HEK293 (cell line): ENCODE measurements at regions not wholly inside any gene's neighbourhood (a gene's known extent, or its start where the extent isn't known, plus 50 kb on each side); places are given as distances from the start of the nearest gene placed in this dataset.

Experiments
- CTCF ChIA-PET: fragments of 350-600 bp; formaldehyde crosslinking; extraction: SDS; loops from one replicate; lab custom pipeline; 2021; ENCODE audit warnings: antibody characterized with exemption; lab: Yijun Ruan, JAX
- POLR2A ChIA-PET: fragments of 300-600 bp; formaldehyde crosslinking; extraction: SDS; loops from one replicate; lab custom pipeline; 2020; ENCODE audit warnings: antibody characterized with exemption, inconsistent platforms; lab: Yijun Ruan, JAX
- H3K27ac ChIP-seq: fragments of 200-500 bp; sonication (Bioruptor generic); 2 replicates; pipeline ENCODE4 v1.5.1; 2014; ENCODE audit warnings: low read depth, low read length, control low read depth, inconsistent platforms; ENCODE audit errors: extremely low read depth
- H3K36me3 ChIP-seq, 2 experiments: fragments of 200-500 bp in 1 of 2; sonication (Bioruptor generic) in 1 of 2; 1 replicate in 1 of 2; 2 replicates in 1 of 2; pipeline ENCODE4 v1.5.1; 2014 to 2017; ENCODE audit warnings: inconsistent platforms in 2 of 2, low read length in 2 of 2; ENCODE audit not compliant: control insufficient read depth in 2 of 2, insufficient read depth in 1 of 2
- H3K4me1 ChIP-seq: fragments of 200-500 bp; sonication (Bioruptor generic); 2 replicates; pipeline ENCODE4 v1.5.1; 2014; ENCODE audit warnings: mild to moderate bottlenecking, low read length, inconsistent platforms; ENCODE audit not compliant: control insufficient read depth, insufficient read depth
- H3K4me3 ChIP-seq: 2 replicates; pipeline ENCODE4 v1.5.1; 2011; ENCODE audit warnings: low read depth, mild to moderate bottlenecking, control low read depth, low read length, moderate library complexity
- H3K9me3 ChIP-seq: fragments of 200-500 bp; sonication (Bioruptor generic); 2 replicates; pipeline ENCODE4 v1.5.1; 2014; ENCODE audit warnings: low read depth, low read length, inconsistent platforms; ENCODE audit not compliant: control insufficient read depth, insufficient read depth
- GFI1B ChIP-seq: fragments of 450-650 bp; formaldehyde crosslinking; IDR thresholded peaks from 2 replicates; pipeline ENCODE4 v1.5.1; 2016; ENCODE audit warnings: missing biosample characterization, missing genetic modification characterization
- HIC1 ChIP-seq: fragments of 450-650 bp; formaldehyde crosslinking; IDR thresholded peaks from 2 replicates; pipeline ENCODE4 v1.5.1; 2016; ENCODE audit warnings: missing biosample characterization, missing genetic modification characterization
- HOXD13 ChIP-seq: sonication (generic); formaldehyde crosslinking; IDR thresholded peaks from 2 replicates; pipeline ENCODE4 v1.8.0; 2022; ENCODE audit warnings: missing genetic modification reagents, borderline replicate concordance
- KLF9 ChIP-seq: fragments of 450-650 bp; formaldehyde crosslinking; IDR thresholded peaks from 2 replicates; pipeline ENCODE4 v1.5.1; 2016; ENCODE audit warnings: missing biosample characterization, missing genetic modification characterization, low read depth
- MEIS1 ChIP-seq: sonication (generic); formaldehyde crosslinking; IDR thresholded peaks from 2 replicates; pipeline ENCODE4 v1.8.1; 2022; ENCODE audit warnings: missing genetic modification reagents, mild to moderate bottlenecking, borderline replicate concordance
- OVOL3 ChIP-seq: fragments of 450-650 bp; formaldehyde crosslinking; IDR thresholded peaks from 2 replicates; pipeline ENCODE4 v1.5.1; 2016; ENCODE audit warnings: missing biosample characterization, missing genetic modification characterization
- PRDM6 ChIP-seq: fragments of 450-650 bp; formaldehyde crosslinking; IDR thresholded peaks from 2 replicates; pipeline ENCODE4 v1.5.1; 2017; ENCODE audit warnings: missing biosample characterization, missing genetic modification characterization
- TCF7L2 ChIP-seq: IDR thresholded peaks from 2 replicates; pipeline ENCODE4 v1.6.1; 2011; ENCODE audit warnings: low read depth, mild to moderate bottlenecking, inconsistent platforms, low read length, moderate library complexity, borderline replicate concordance
- TRIM28 ChIP-seq: IDR thresholded peaks from 2 replicates; pipeline ENCODE4 v1.6.1; 2011; ENCODE audit warnings: low read length, control low read depth, borderline replicate concordance
- ZBTB7A ChIP-seq: fragments of 450-650 bp; formaldehyde crosslinking; IDR thresholded peaks from 2 replicates; pipeline ENCODE4 v1.5.1; 2016; ENCODE audit warnings: low read depth, missing biosample characterization, missing genetic modification characterization
- ZNF10 ChIP-seq: fragments of 450-650 bp; formaldehyde crosslinking; IDR thresholded peaks from 2 replicates; pipeline ENCODE4 v1.5.1; 2017; ENCODE audit warnings: missing biosample characterization, missing genetic modification characterization
- ZNF174 ChIP-seq: fragments of 450-650 bp; formaldehyde crosslinking; IDR thresholded peaks from 2 replicates; pipeline ENCODE4 v1.5.0; 2017; ENCODE audit warnings: missing biosample characterization, mild to moderate bottlenecking, missing genetic modification characterization
- ZNF24 ChIP-seq: fragments of 450-650 bp; formaldehyde crosslinking; IDR thresholded peaks from 2 replicates; pipeline ENCODE4 v1.5.1; 2016; ENCODE audit warnings: missing biosample characterization, missing genetic modification characterization
- ZNF354C ChIP-seq: fragments of 450-650 bp; formaldehyde crosslinking; IDR thresholded peaks from 2 replicates; pipeline ENCODE4 v1.5.1; 2016; ENCODE audit warnings: missing biosample characterization, missing genetic modification characterization, low read depth, borderline replicate concordance
- ZNF37A ChIP-seq: fragments of 450-650 bp; IDR thresholded peaks from 2 replicates; pipeline ENCODE4 v1.5.1; 2018; ENCODE audit warnings: missing biosample characterization, missing genetic modification characterization
- ZNF449 ChIP-seq: fragments of 450-650 bp; formaldehyde crosslinking; IDR thresholded peaks from 2 replicates; pipeline ENCODE4 v1.5.1; 2017; ENCODE audit warnings: missing biosample characterization, mild to moderate bottlenecking, missing genetic modification characterization, moderate library complexity
- ZNF558 ChIP-seq: fragments of 450-650 bp; formaldehyde crosslinking; IDR thresholded peaks from 2 replicates; pipeline ENCODE4 v1.5.1; 2016; ENCODE audit warnings: missing biosample characterization, missing genetic modification characterization
- ZNF560 ChIP-seq: fragments of 450-650 bp; formaldehyde crosslinking; IDR thresholded peaks from 2 replicates; pipeline ENCODE4 v1.5.1; 2017; ENCODE audit warnings: missing biosample characterization, missing genetic modification characterization, borderline replicate concordance
- ZNF621 ChIP-seq: fragments of 450-650 bp; formaldehyde crosslinking; IDR thresholded peaks from 2 replicates; pipeline ENCODE4 v1.5.1; 2017; ENCODE audit warnings: missing biosample characterization, missing genetic modification characterization
- ZNF639 ChIP-seq: fragments of 450-650 bp; formaldehyde crosslinking; IDR thresholded peaks from 2 replicates; pipeline ENCODE4 v1.5.1; 2016; ENCODE audit warnings: missing biosample characterization, missing genetic modification characterization
- ZNF768 ChIP-seq: fragments of 450-650 bp; formaldehyde crosslinking; IDR thresholded peaks from 2 replicates; pipeline ENCODE4 v1.5.1; 2018; ENCODE audit warnings: missing biosample characterization, mild to moderate bottlenecking, missing genetic modification characterization
- ZNF777 ChIP-seq: fragments of 450-650 bp; formaldehyde crosslinking; IDR thresholded peaks from 2 replicates; pipeline ENCODE4 v1.5.1; 2017; ENCODE audit warnings: missing biosample characterization, missing genetic modification characterization, borderline replicate concordance
- ZNF837 ChIP-seq: fragments of 450-650 bp; formaldehyde crosslinking; IDR thresholded peaks from 2 replicates; pipeline ENCODE4 v1.5.1; 2016; ENCODE audit warnings: missing biosample characterization, missing genetic modification characterization
- ZSCAN16 ChIP-seq: fragments of 450-650 bp; formaldehyde crosslinking; IDR thresholded peaks from 2 replicates; pipeline ENCODE4 v1.5.1; 2016; ENCODE audit warnings: missing biosample characterization, missing genetic modification characterization
- ZSCAN18 ChIP-seq: fragments of 450-650 bp; formaldehyde crosslinking; IDR thresholded peaks from 2 replicates; pipeline ENCODE4 v1.5.1; 2016; ENCODE audit warnings: missing biosample characterization, missing genetic modification characterization

- Histone ChIP-seq H3K4me3 (no peak overlapping the region), H3K36me3 (no peaks in the 10 kb centered on the region), H3K4me1 (no peaks in the 10 kb centered on the region), H3K27ac (no peak overlapping the region), H3K9me3 (no peaks in the 10 kb centered on the region)
- TF ChIP-seq KLF9 (tag by site-specific recombination) (no peak), ZSCAN16 (tag by site-specific recombination) (no peak), ZNF777 (no peak), OVOL3 (tag by site-specific recombination) (no peak), ZNF10 (tag by site-specific recombination) (no peak), ZNF354C (tag by site-specific recombination) (no peak), ZNF560 (tag by site-specific recombination) (no peak), ZSCAN18 (tag by site-specific recombination) (no peak), HIC1 (tag by site-specific recombination) (no peak), ZNF37A (no peak), ZNF174 (tag by site-specific recombination) (no peak), ZNF621 (tag by site-specific recombination) (no peak), PRDM6 (tag by site-specific recombination) (no peak), ZNF639 (tag by site-specific recombination) (no peak), MEIS1 (no peak), GFI1B (tag by site-specific recombination) (no peak), ZNF837 (no peak), ZBTB7A (tag by site-specific recombination) (no peak), TCF7L2 (no peak)
- CTCF ChIA-PET: no interaction called here
- POLR2A ChIA-PET: no interaction called here
Measured at GRCh38 chr16:65600629-65601028, 478.8 kb upstream of the CDH11 start.

- H3K36me3 ChIP-seq: no peaks in the 10 kb centered on the region
Measured at GRCh38 chr16:65600046-65600445, 478.2 kb upstream of the CDH11 start.

More at GRCh38 chr16:65600046-65600445, 478.2 kb upstream of the CDH11 start:
- TF ChIP-seq TRIM28 (no peak), ZNF558 (no peak), OVOL3 (tag by site-specific recombination) (no peak), ZNF24 (tag by site-specific recombination) (no peak), ZNF449 (tag by site-specific recombination) (no peak), ZNF768 (tag by site-specific recombination) (no peak), HOXD13 (CRISPR knock-in tag) (no peak)
- CTCF ChIA-PET: no interaction called here
- Histone ChIP-seq H3K9me3 (no peaks in the 10 kb centered on the region), H3K27ac (no peak overlapping the region), H3K4me1 (no peaks in the 10 kb centered on the region), H3K4me3 (no peak overlapping the region)
- POLR2A ChIA-PET: no interaction called here
